C1 segment of cervical spinal cord (tissue), 14 donors: ENCODE measurements at regions not wholly inside any gene's neighbourhood (a gene's known extent, or its start where the extent isn't known, plus 50 kb on each side); places are given as distances from the start of the nearest gene placed in this dataset.

ENCODE experiments used
- DNase-seq, 14 donors: peaks; one replicate each; lab custom pipeline; 2025; lab: John Stamatoyannopoulos, UW

DNA sequence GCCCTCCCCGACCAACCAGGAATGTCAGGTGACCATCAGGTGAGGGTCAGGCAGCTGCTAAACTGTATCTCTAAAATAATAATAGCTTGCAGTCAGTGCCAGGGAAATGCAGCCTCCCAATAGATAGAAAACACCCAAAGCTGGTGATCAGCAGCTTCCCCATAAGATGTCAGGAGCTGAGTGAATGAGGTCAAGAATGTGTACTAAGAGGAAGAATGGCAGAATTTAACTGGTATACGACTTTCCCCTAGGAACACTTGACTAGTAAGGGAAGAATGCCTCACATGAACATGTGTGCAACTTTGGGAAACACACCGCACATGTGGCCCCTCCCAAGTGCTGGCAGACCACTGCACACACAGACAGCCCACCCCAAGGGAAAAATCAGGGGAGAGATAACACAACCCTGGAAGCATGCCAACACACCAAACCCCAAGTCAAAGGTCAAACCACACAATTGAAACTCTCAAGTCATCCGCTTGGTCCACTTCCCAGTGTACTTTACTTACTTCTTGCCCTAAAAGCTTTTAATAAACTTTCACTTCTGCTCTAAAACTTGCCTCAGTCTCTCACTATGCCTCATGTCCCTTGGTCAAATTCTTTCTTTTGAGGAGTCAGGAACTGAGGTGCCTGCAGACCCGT is 806.5 kb downstream of the OTOL1 start:
- DNase-seq: no peak

DNA sequence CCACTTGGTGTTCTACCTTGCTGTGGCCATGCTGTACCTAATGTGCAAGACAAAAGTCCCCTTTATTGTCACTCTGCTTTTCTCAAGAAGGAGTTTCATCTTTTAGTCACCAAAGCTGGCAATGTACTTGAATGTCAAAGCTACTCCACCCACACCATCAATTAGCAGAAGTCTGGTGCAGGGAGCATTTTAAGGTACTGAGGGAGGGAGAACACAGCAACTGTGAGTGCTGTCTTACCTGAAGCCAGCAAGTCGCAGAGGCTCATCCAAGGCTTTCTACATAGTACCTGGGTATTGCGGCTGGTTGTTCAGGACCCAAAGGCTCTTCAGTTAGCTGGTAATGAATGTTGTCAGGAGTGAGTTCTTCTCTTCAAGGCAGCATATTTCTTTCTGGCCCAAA is 820.4 kb downstream of the OTOL1 start:
- no peak for DNase-seq

- no peak for DNase-seq
These were observed 832.0 kb downstream of the OTOL1 start for GRCh38 chr3:162328649-162329048.

DNA sequence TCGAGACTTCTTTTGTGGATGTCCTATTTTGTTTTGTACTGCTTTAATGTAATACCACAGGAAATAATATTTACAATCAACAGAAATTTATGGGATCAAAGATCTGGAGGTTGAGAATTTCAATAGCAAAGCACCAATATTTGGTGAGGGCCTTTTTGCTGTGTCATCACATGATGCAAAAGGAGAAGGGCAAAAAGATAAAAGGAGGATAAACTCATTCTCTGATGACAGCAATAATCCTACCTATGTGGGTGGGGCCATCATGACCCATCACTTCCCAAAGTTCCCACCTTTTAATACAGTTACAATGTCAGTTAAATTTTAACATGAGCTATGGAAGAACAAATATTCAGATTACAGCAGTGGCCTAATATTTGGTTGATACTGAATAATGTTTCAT is 832.9 kb downstream of the OTOL1 start:
- DNase-seq: no peak

- DNase-seq: no peak
These were observed 835.7 kb downstream of the OTOL1 start for GRCh38 chr3:162332344-162332743.

- DNase-seq: no peak
These were observed 837.9 kb downstream of the OTOL1 start for GRCh38 chr3:162334537-162334936.

DNA sequence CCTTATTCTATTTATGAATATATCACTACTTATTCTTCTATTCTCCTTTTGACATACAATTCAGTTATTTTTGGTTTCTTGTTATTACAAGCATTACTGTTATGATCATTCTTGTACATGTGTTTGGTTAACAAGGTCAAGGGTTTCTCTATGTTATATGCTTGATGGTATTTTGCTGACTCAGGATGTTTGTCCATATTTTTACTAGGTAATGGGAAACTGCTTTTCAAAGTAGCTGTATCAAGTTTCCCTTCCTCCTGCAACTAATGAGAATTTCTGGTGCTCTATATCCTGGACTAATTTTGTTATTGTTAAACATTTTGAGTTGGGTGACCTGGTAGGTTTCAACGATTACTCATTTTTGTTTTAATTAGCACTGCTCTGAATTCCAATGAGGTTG is 841.0 kb downstream of the OTOL1 start:
- no peak for DNase-seq

DNA sequence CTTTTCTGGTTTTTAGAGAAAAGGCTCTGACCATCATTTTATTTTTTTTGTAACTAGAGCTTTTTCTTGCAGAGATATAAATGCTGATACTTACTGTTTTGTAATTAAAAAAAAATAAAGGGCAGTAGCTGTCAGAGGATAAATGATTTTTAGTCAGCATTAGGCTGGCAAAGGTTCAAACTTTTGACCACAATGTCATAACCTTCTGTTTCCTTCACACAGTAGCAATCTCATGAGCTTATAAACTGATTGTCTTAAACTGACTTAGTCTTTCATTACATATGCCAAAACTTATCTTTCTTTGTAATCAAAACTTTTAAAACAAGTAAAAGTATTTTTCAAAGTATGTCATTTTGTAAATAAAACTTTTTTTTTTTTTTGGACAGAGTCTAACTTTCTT is 841.9 kb downstream of the OTOL1 start:
- no peak for DNase-seq

DNA sequence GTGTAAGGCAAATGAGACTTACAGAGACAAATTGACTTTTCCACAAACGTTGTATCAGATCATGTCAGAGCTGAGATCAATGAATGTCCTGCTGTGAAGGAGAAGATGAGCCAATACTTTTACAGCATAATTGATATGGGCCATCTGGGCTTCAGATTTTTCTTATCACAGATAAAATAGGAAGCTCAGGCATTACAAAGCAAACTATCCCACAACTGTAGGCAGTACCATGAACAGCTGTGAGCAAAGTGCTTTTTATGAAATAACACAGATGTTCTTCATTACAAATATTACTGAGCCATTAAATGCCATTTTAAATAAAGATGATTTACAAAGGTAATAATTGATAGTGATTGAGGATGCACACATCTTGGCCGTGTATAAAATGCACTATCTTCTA is 852.3 kb downstream of the OTOL1 start:
- no peak for DNase-seq

DNA sequence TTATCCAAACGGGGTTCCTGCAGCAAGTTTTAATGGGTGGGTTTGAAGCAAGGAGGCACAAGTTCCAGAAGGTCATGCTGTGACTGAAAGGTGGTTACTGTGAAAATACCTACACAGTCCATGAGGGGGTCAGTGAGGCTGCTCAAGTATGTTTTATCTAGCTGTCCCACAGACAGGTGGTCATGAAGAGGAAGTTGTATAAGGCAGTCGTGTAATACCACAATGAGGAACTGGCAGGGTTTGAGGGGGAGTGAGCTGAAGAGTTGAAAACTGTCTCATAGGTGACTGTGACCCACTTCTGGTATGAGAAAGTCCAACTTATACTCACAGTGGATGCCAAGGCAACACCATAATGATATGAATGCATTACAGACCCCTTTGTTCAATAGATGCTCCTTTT is 856.8 kb downstream of the OTOL1 start:
- no peak for DNase-seq

- DNase-seq: no peak
These were observed 857.7 kb downstream of the OTOL1 start for GRCh38 chr3:162354356-162354755.

DNA sequence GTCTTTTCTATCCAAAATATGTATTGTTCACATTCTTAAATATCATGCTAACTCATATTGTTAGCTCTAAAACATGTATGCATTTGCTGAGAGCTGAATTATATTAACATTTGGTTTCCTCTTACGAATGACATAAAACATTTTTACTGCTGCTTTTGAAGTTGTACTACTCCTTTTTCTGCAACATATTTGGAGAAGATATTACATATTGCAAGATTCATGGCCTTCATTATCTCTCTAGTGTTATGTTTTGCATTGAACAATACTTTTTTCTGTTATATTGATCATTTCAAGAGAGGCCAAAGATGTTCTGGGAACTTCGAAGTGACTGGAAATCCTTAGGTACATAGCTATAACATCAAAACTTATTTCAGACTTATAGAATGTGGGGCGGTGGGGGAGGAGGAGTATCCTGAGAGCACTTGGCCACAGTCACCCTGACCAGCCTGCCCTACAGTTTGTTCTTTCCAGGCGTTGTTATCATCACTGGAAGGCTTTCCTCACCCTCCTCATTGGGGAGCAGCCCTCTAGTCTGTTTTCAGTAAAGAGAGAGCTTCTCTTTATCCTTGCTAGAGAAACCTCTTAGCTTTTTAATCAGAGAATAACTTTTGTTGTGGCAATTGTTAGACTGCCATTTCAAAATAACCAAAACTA is 868.6 kb downstream of the OTOL1 start:
- DNase-seq: no peak

GRCh38 chr3:162366166-162366766 is 869.7 kb downstream of the OTOL1 start:
- DNase-seq: no peak

DNA sequence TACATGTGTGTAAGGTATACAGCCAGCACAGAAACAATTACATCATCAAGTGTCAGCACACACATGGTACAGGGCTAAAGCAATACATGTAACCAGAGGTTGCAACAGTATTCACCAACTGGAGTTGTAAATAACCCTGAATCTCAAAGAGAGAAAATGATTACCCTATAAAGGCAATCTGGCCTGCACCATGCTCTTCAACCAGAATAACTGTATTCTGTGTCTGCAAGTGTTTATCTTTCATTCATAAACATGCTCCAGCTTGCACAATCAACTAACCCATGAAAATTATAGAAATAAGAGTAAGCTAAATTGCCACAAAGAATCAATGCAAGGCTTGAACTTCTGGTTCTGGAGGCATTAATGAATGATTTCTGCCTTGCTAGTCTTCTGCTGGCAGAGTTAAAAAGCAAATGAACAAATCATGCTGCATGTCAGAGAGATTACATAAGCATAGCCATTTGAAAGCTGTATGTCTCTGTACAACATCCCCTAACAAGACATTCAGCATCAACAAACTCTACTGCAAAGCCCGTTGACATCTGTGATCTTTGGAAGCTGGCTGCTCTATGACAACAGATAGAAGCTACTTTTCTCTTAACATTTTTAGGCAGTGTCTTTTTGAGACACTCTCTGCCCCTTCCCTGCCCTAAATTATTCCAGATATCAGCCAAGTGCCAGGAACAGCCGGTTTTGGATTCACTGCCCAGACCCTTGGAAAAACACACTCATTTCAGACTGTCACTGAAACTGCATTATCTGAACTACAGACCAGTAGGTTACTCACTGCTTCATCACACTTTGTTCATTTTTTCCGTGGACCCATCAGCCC is 871.0 kb downstream of the OTOL1 start:
- DNase-seq: peak in 1 of 14 donors; percentile 8

DNA sequence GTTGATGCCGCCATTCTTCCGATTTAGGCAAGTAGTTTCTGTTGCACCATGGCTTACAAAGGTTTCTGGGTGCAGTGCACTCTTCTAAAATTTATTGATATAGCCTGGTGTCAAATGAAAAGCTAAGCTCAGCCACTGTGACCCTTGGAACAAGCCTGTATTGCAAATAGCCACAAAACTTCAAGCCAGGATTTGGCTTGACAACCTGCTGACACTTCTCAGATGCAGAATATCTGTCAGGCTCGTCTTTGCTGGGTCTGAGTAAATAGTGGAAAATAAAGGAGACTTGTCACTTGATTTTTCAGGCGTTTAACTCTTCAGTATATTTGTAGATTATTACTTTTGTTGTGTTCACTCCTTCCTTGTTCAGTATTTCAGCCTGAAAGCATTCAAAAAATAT is 871.8 kb downstream of the OTOL1 start:
- peak in 1 of 14 donors; percentile 1 for DNase-seq

GRCh38 chr3:162369306-162369705 is 872.7 kb downstream of the OTOL1 start:
- no peak for DNase-seq

DNA sequence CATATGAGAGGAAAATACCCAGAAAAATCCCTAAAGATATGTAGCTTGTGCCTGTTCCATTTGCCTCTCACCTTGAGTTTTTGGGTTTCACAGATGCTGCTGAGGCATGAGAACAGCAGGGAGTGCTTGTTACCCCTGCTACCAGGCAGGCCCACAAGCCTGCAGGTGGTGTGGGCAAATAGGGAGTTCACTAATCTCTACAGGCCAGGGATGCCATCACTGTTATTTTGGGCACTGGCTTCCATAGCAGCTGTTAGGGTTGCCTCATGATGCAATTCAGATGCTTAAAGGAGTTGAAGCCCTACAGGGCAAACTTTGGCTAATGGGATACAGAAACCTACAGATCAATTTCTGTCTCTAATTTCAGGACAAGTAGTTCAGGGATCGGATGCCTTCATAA is 873.5 kb downstream of the OTOL1 start:
- DNase-seq: no peak

DNA sequence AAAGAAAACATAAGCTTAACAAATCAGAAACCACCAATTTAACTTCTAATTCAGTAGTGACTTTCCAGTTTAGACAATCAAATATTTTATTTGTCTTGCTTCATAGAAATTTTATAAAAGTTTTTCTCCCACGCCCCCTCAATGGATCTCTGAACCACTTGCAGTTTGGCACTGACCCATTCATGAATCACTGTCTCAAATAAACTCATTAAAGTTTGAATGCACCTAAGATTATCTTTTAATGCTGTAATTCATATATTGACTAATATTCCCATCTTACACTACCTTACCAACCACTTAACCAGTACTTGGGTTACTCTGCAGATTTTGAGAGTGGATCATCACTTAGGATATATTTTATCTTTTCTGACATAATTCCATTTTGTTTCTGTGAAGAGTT is 880.2 kb downstream of the OTOL1 start:
- DNase-seq: no peak

DNA sequence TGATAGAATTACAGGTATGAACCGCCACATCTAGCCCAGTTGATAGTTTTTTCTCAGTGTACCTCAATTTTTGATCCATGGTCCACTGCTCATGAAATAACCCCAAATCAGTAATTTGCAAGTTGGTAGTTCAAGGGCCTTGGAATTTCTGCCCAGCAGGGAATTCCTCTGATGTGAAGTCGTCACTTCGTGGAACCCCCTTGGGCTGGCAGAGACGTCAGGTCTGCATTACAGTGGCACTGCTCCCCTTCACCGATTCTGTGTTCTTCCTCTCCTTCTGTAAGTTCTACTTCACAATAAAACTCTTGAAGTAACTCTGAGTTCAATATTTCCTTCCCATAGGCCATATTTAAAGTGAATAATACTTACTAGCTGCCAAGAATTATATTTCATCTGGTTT is 881.0 kb downstream of the OTOL1 start:
- no peak for DNase-seq

GRCh38 chr3:162385387-162385786 is 888.8 kb downstream of the OTOL1 start:
- DNase-seq: no peak

GRCh38 chr3:162390891-162391290 is 894.3 kb downstream of the OTOL1 start:
- no peak for DNase-seq

DNA sequence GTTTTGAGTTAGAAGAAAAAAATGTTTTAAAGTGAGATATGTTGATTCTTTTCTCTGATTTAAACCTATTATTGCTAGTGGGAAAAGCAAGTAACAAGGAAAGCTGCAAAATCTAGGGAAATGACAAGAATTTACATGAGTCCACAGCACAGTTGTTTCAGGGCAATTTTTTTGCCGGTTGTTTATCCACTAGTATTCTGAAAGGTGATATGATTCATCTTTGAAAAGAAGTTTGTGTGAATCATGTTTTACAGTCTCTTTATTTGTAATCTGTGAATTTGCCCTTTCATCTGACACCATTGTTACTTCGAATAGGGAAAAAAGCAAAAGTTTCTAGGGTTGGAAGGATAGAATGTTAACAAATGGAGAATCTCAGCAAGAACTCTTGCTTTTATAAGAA is 894.7 kb downstream of the OTOL1 start:
- DNase-seq: no peak
